SK-N-SH treated with all-trans-retinoic acid at 6 μM for 48 hours (cell line): ENCODE measurements at regions not wholly inside any gene's neighbourhood (a gene's known extent, or its start where the extent isn't known, plus 50 kb on each side); places are given as distances from the start of the nearest gene placed in this dataset.
A peak's percentile ranks its signal among the peaks of the same experiment; 100 is the strongest.
"Not testable (repeated sequence)": the region's sequence is repeated elsewhere in the genome, so short reads cannot be mapped to it uniquely, and the experiment has no call there.

Experiments
- ATAC-seq: fragments of 200-7000 bp; cut with Tn5 transposase; 3 replicates; pipeline ENCODE4 v1.9.1; 2020; ENCODE audit warnings: mild to moderate bottlenecking, moderate library complexity
- ARNTL ChIP-seq: fragments of 450-650 bp; formaldehyde crosslinking; IDR thresholded peaks from 2 replicates; pipeline ENCODE4 v1.5.0; 2020; ENCODE audit warnings: low read depth, mild to moderate bottlenecking, moderate library complexity, borderline replicate concordance
- BACH2 ChIP-seq: fragments of 250-450 bp; sonication (Bioruptor Pico); IDR thresholded peaks from 2 replicates; pipeline ENCODE4 v1.9.0; 2021; ENCODE audit warnings: mild to moderate bottlenecking, borderline replicate concordance
- CSDC2 ChIP-seq: fragments of 250-450 bp; sonication (Bioruptor Pico); IDR thresholded peaks from 2 replicates; pipeline ENCODE4 v1.5.0; 2020; ENCODE audit warnings: mild to moderate bottlenecking, moderate library complexity
- ESRRG ChIP-seq: fragments of 250-450 bp; sonication (Bioruptor Pico); IDR thresholded peaks from 2 replicates; pipeline ENCODE4 v1.6.1; 2021; ENCODE audit warnings: mild to moderate bottlenecking
- GLIS3 ChIP-seq: fragments of 250-450 bp; sonication (Bioruptor Pico); IDR thresholded peaks from 2 replicates; pipeline ENCODE4 v1.5.0; 2020; ENCODE audit warnings: mild to moderate bottlenecking, moderate library complexity
- ISL1 ChIP-seq: fragments of 250-450 bp; sonication (Bioruptor Pico); IDR thresholded peaks from 2 replicates; pipeline ENCODE4 v2.1.2; 2022; ENCODE audit warnings: mild to moderate bottlenecking, moderate library complexity
- OSR1 ChIP-seq: fragments of 250-450 bp; sonication (Bioruptor Pico); IDR thresholded peaks from 2 replicates; pipeline ENCODE4 v1.8.0; 2022; ENCODE audit warnings: moderate library complexity, mild to moderate bottlenecking, inconsistent platforms
- PPARA ChIP-seq: fragments of 250-450 bp; sonication (Bioruptor Pico); IDR thresholded peaks from 2 replicates; pipeline ENCODE4 v1.5.0; 2020; ENCODE audit warnings: mild to moderate bottlenecking, borderline replicate concordance
- TCF4 ChIP-seq: fragments of 250-450 bp; sonication (Bioruptor Pico); IDR thresholded peaks from 2 replicates; pipeline ENCODE4 v1.8.0; 2021; ENCODE audit warnings: mild to moderate bottlenecking, moderate library complexity, borderline replicate concordance
- TOX ChIP-seq: fragments of 250-450 bp; sonication (Bioruptor Pico); IDR thresholded peaks from 2 replicates; pipeline ENCODE4 v1.8.0; 2021; ENCODE audit warnings: mild to moderate bottlenecking, moderate library complexity, borderline replicate concordance
- ZC3H10 ChIP-seq: fragments of 250-450 bp; sonication (Bioruptor Pico); IDR thresholded peaks from 2 replicates; pipeline ENCODE4 v1.5.1; 2021; ENCODE audit warnings: mild to moderate bottlenecking, moderate library complexity
- ZFP3 ChIP-seq: fragments of 250-450 bp; sonication (Bioruptor Pico); IDR thresholded peaks from 2 replicates; pipeline ENCODE4 v1.5.0; 2020; ENCODE audit warnings: mild to moderate bottlenecking, moderate library complexity
- ZFP30 ChIP-seq: fragments of 450-650 bp; formaldehyde crosslinking; IDR thresholded peaks from 2 replicates; pipeline ENCODE4 v1.5.0; 2022; ENCODE audit warnings: mild to moderate bottlenecking, moderate library complexity
- ZNF565 ChIP-seq: fragments of 450-650 bp; formaldehyde crosslinking; conservative IDR thresholded peaks from 2 replicates; pipeline ENCODE4 v1.5.0; 2020; ENCODE audit warnings: low read depth, mild to moderate bottlenecking, moderate library complexity
- ZNF70 ChIP-seq: fragments of 450-650 bp; formaldehyde crosslinking; IDR thresholded peaks from 2 replicates; pipeline ENCODE4 v1.5.0; 2020; ENCODE audit warnings: mild to moderate bottlenecking, moderate library complexity
- ZNF8 ChIP-seq: fragments of 450-650 bp; formaldehyde crosslinking; IDR thresholded peaks from 2 replicates; pipeline ENCODE4 v1.5.0; 2020; ENCODE audit warnings: mild to moderate bottlenecking, moderate library complexity
- TF ChIP-seq, protein P1 (sequence below): fragments of 250-450 bp; sonication (Bioruptor Pico); IDR thresholded peaks from 2 replicates; pipeline ENCODE4 v1.5.0; 2020; ENCODE audit warnings: mild to moderate bottlenecking, moderate library complexity
- TF ChIP-seq, protein P2 (sequence below): fragments of 250-450 bp; sonication (Bioruptor Pico); IDR thresholded peaks from 2 replicates; pipeline ENCODE4 v1.5.1; 2021; ENCODE audit warnings: mild to moderate bottlenecking, moderate library complexity
- TF ChIP-seq, protein P3 (sequence below): fragments of 250-450 bp; sonication (Bioruptor Pico); IDR thresholded peaks from 2 replicates; pipeline ENCODE4 v1.8.0; 2020; ENCODE audit warnings: mild to moderate bottlenecking, moderate library complexity, borderline replicate concordance
- TF ChIP-seq, protein P4 (sequence below): fragments of 250-450 bp; sonication (Bioruptor Pico); IDR thresholded peaks from 2 replicates; pipeline ENCODE4 v1.5.1; 2020; ENCODE audit warnings: low read depth, mild to moderate bottlenecking, moderate library complexity
- TF ChIP-seq, protein P5 (sequence below): fragments of 250-450 bp; sonication (Bioruptor Pico); IDR thresholded peaks from 2 replicates; pipeline ENCODE4 v1.8.0; 2021; ENCODE audit warnings: low read depth, mild to moderate bottlenecking, moderate library complexity, borderline replicate concordance

DNA sequence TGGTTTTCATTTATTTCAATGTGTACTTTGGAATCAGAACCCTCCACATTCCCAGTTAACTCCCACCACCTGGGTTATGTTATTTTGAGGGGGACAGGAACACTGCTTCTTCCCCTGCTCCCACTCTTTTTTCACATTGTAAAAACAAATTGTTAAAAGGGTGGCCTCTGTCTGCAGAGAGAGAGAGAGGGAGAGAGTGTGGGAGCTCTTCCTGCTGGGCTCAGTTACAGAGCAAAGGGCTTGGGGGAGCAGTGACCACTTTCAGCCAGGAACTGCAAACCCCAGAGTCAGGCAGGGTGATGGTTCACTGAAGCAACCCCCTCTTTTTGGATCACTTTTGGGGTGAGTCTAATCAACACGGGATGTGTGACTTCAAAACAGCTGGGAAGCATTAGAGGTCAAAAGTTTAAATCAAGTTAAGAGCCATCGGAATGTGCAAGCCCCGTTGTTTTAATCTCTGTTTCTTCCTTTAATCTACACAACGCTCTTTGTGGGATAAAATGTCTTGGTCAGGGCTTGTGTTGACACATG is 577.0 kb upstream of the CDH11 start:
- no peak for TF ChIP-seq OSR1 (CRISPR knock-in tag)
- no peak for TF ChIP-seq ZC3H10 (CRISPR knock-in tag)
- TF ChIP-seq ISL1 (CRISPR knock-in tag) = no peak
- ATAC-seq = peak; percentile 63

DNA sequence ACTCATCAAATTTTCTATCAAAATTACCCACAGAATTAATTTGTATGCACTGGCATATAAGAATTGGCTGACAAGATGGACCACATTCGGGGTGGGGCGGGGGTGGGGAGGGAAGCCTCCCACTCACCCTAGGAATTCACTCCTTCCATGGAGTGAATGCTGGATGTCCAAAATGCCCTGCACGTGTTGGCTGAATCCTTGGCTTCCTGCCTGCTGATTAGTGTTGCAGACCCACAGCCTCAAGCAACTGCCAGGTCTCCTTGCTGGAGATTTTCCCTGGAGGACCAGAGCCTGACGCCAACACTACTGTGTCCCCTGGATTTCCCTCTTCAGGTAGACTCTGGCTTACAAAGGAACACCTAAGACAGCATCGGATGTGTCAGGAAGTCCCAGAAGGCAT is 575.7 kb upstream of the CDH11 start:
- TF ChIP-seq ZFP3 (no peak), ZNF70 (no peak), CSDC2 (no peak), ARNTL (no peak), ZFP30 (CRISPR knock-in tag) (no peak), ISL1 (CRISPR knock-in tag) (no peak), PPARA (CRISPR knock-in tag) (no peak)
- TF ChIP-seq, protein P1, sequence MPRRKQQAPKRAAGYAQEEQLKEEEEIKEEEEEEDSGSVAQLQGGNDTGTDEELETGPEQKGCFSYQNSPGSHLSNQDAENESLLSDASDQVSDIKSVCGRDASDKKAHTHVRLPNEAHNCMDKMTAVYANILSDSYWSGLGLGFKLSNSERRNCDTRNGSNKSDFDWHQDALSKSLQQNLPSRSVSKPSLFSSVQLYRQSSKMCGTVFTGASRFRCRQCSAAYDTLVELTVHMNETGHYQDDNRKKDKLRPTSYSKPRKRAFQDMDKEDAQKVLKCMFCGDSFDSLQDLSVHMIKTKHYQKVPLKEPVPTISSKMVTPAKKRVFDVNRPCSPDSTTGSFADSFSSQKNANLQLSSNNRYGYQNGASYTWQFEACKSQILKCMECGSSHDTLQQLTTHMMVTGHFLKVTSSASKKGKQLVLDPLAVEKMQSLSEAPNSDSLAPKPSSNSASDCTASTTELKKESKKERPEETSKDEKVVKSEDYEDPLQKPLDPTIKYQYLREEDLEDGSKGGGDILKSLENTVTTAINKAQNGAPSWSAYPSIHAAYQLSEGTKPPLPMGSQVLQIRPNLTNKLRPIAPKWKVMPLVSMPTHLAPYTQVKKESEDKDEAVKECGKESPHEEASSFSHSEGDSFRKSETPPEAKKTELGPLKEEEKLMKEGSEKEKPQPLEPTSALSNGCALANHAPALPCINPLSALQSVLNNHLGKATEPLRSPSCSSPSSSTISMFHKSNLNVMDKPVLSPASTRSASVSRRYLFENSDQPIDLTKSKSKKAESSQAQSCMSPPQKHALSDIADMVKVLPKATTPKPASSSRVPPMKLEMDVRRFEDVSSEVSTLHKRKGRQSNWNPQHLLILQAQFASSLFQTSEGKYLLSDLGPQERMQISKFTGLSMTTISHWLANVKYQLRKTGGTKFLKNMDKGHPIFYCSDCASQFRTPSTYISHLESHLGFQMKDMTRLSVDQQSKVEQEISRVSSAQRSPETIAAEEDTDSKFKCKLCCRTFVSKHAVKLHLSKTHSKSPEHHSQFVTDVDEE (CRISPR knock-in tag) = no peak
- TF ChIP-seq, protein P2, sequence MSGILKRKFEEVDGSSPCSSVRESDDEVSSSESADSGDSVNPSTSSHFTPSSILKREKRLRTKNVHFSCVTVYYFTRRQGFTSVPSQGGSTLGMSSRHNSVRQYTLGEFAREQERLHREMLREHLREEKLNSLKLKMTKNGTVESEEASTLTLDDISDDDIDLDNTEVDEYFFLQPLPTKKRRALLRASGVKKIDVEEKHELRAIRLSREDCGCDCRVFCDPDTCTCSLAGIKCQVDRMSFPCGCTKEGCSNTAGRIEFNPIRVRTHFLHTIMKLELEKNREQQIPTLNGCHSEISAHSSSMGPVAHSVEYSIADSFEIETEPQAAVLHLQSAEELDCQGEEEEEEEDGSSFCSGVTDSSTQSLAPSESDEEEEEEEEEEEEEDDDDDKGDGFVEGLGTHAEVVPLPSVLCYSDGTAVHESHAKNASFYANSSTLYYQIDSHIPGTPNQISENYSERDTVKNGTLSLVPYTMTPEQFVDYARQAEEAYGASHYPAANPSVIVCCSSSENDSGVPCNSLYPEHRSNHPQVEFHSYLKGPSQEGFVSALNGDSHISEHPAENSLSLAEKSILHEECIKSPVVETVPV = no peak
- ATAC-seq = no peak

DNA sequence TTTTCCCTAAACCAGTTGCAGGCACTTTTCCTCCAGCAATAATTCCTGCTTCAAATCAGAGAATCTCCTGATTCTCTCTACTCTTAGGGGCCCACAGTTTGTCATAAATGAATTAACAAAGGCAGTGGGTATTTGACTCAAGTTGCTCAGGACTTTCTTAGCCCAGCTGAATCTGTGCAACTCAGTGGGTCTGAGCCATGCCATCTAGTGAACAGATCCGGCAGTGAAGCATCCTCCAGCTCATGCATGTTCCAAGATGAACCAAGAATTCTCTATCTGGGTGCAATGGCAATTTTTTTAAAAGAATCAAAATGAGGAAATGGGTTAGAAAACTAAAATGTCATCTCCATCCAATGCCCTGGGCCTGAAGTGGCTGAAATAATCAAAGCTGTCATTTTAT is 575.2 kb upstream of the CDH11 start:
- TF ChIP-seq ISL1 (CRISPR knock-in tag) (no peak), ZNF70 (no peak), ARNTL (no peak), BACH2 (CRISPR knock-in tag) (no peak), TOX (CRISPR knock-in tag) (no peak), ZNF8 (CRISPR knock-in tag) (no peak), ESRRG (no peak), PPARA (CRISPR knock-in tag) (no peak), GLIS3 (CRISPR knock-in tag) (no peak), ZFP30 (CRISPR knock-in tag) (no peak), ZC3H10 (CRISPR knock-in tag) (no peak), ZFP3 (no peak), ZNF565 (CRISPR knock-in tag) (no peak), TCF4 (no peak)
- TF ChIP-seq, protein P2 = no peak
- TF ChIP-seq, protein P3, sequence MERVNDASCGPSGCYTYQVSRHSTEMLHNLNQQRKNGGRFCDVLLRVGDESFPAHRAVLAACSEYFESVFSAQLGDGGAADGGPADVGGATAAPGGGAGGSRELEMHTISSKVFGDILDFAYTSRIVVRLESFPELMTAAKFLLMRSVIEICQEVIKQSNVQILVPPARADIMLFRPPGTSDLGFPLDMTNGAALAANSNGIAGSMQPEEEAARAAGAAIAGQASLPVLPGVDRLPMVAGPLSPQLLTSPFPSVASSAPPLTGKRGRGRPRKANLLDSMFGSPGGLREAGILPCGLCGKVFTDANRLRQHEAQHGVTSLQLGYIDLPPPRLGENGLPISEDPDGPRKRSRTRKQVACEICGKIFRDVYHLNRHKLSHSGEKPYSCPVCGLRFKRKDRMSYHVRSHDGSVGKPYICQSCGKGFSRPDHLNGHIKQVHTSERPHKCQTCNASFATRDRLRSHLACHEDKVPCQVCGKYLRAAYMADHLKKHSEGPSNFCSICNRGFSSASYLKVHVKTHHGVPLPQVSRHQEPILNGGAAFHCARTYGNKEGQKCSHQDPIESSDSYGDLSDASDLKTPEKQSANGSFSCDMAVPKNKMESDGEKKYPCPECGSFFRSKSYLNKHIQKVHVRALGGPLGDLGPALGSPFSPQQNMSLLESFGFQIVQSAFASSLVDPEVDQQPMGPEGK (CRISPR knock-in tag) = no peak
- TF ChIP-seq, protein P4, sequence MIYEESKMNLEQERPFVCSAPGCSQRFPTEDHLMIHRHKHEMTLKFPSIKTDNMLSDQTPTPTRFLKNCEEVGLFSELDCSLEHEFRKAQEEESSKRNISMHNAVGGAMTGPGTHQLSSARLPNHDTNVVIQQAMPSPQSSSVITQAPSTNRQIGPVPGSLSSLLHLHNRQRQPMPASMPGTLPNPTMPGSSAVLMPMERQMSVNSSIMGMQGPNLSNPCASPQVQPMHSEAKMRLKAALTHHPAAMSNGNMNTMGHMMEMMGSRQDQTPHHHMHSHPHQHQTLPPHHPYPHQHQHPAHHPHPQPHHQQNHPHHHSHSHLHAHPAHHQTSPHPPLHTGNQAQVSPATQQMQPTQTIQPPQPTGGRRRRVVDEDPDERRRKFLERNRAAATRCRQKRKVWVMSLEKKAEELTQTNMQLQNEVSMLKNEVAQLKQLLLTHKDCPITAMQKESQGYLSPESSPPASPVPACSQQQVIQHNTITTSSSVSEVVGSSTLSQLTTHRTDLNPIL (CRISPR knock-in tag) = no peak
- TF ChIP-seq, protein P5, sequence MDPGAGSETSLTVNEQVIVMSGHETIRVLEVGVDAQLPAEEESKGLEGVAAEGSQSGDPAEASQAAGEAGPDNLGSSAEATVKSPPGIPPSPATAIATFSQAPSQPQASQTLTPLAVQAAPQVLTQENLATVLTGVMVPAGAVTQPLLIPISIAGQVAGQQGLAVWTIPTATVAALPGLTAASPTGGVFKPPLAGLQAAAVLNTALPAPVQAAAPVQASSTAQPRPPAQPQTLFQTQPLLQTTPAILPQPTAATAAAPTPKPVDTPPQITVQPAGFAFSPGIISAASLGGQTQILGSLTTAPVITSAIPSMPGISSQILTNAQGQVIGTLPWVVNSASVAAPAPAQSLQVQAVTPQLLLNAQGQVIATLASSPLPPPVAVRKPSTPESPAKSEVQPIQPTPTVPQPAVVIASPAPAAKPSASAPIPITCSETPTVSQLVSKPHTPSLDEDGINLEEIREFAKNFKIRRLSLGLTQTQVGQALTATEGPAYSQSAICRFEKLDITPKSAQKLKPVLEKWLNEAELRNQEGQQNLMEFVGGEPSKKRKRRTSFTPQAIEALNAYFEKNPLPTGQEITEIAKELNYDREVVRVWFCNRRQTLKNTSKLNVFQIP = no peak
- ATAC-seq = no peak

DNA sequence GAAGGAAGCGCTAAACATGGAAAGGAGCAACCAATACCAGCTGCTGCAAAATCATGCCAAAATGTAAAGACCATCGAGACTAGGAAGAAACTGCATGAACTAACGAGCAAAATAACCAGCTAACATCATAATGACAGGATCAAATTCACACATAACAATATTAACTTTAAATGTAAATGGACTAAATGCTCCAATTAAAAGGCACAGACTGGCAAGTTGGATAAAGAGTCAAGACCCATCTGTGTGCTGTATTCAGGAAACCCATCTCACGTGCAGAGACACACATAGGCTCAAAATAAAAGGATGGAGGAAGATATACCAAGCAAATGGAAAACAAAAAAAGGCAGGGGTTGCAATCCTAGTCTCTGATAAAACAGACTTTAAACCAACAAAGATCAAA is 570.0 kb upstream of the CDH11 start:
- ATAC-seq = not testable (repeated sequence)
